Panc1 (cell line): ENCODE measurements at regions not wholly inside any gene's neighbourhood (a gene's known extent, or its start where the extent isn't known, plus 50 kb on each side); places are given as distances from the start of the nearest gene placed in this dataset.

Experiments used
- ATAC-seq: fragments of 200-7000 bp; cut with Tn5 transposase; 2 replicates; pipeline ENCODE4 v1.9.1; 2020; ENCODE audit warnings: mild to moderate bottlenecking, moderate library complexity
- BruUV-seq: library from RNA; stranded (reverse); fragments of 400-500 nt; replicated peaks from 2 replicates; lab custom pipeline; 2021; lab: Mats Ljungman, UMichigan
- CTCF ChIA-PET: fragments of 300-600 bp; sonication (Branson Sonifier 250); formaldehyde crosslinking; loops from one replicate; lab custom pipeline; 2022; ENCODE audit warnings: antibody characterized with exemption; lab: Charles Lee
- POLR2A ChIA-PET: fragments of 300-600 bp; sonication (Branson Sonifier 250); formaldehyde crosslinking; loops from one replicate; lab custom pipeline; 2022; ENCODE audit warnings: antibody characterized with exemption; lab: Charles Lee
- DNase-seq: peaks from one replicate; pipeline ENCODE4 v3.0.0-alpha.2; 2010; ENCODE audit warnings: low read depth, low spot score
- H3K27ac ChIP-seq: 2 replicates; pipeline ENCODE4 v1.5.1; 2011; ENCODE audit warnings: mild to moderate bottlenecking, low read length, inconsistent platforms
- H3K27me3 ChIP-seq: fragments of 200-500 bp; sonication (Bioruptor generic); 2 replicates; pipeline ENCODE4 v1.6.0; 2014; ENCODE audit warnings: low read length, inconsistent platforms; ENCODE audit not compliant: control insufficient read depth, insufficient read depth
- H3K36me3 ChIP-seq: fragments of 200-500 bp; sonication (Bioruptor generic); 2 replicates; pipeline ENCODE4 v1.5.1; 2014; ENCODE audit warnings: inconsistent platforms, mild to moderate bottlenecking, low read length, moderate library complexity; ENCODE audit not compliant: control insufficient read depth, insufficient read depth
- H3K4me1 ChIP-seq: 2 replicates; pipeline ENCODE4 v1.5.1; 2011; ENCODE audit warnings: inconsistent platforms, mild to moderate bottlenecking, low read length, moderate library complexity; ENCODE audit not compliant: control insufficient read depth, insufficient read depth
- H3K4me3 ChIP-seq, 2 experiments: 2 replicates each; pipeline ENCODE4 v1.5.1; 2011 to 2012; ENCODE audit warnings: low read depth in 2 of 2, low read length in 2 of 2, mild to moderate bottlenecking in 2 of 2, inconsistent platforms in 1 of 2, moderate library complexity in 1 of 2
- H3K9me3 ChIP-seq: fragments of 200-500 bp; sonication (Bioruptor generic); 2 replicates; pipeline ENCODE4 v1.5.1; 2014; ENCODE audit warnings: low read depth, mild to moderate bottlenecking, inconsistent platforms, low read length, moderate library complexity; ENCODE audit not compliant: control insufficient read depth, insufficient read depth
- CTCF ChIP-seq: fragments of 450-650 bp; IDR thresholded peaks from 2 replicates; pipeline ENCODE4 v1.5.1; 2017; ENCODE audit warnings: mild to moderate bottlenecking
- POLR2AphosphoS5 ChIP-seq: IDR thresholded peaks from 2 replicates; pipeline ENCODE4 v1.6.1; 2012; ENCODE audit warnings: mild to moderate bottlenecking, low read depth, low read length, moderate library complexity
- REST ChIP-seq, 2 experiments: IDR thresholded peaks; 2 replicates each; pipeline ENCODE4 v1.6.1; 2011 to 2012; ENCODE audit warnings: low read depth in 2 of 2, control low read depth in 1 of 2, low read length in 1 of 2, mild to moderate bottlenecking in 1 of 2, moderate library complexity in 1 of 2; ENCODE audit not compliant: insufficient read depth in 1 of 2
- SIN3A ChIP-seq: IDR thresholded peaks from 2 replicates; pipeline ENCODE4 v1.6.1; 2012; ENCODE audit warnings: low read depth, mild to moderate bottlenecking, low read length, moderate library complexity, borderline replicate concordance; ENCODE audit not compliant: insufficient read depth
- TCF7L2 ChIP-seq: IDR thresholded peaks from 2 replicates; pipeline ENCODE4 v1.6.1; 2011; ENCODE audit warnings: mild to moderate bottlenecking, low read depth, low read length, inconsistent platforms
- in situ Hi-C: cut with HindIII; loops from 2 replicates; pipeline ENCODE4 v1.10.0; 2016; ENCODE audit warnings: low sequenced_read_pairs, low pct_unique_long_range_greater_than_20kb
- intact Hi-C: fragments of 100-400 bp; cut with micrococcal nuclease; formaldehyde crosslinking; loops from one replicate; pipeline ENCODE4 v1.10.0; 2022; ENCODE audit not compliant: unreplicated experiment

- H3K27ac ChIP-seq: no peak overlapping the region
- no peaks in the 10 kb centered on the region for H3K36me3 ChIP-seq
- in situ Hi-C loops: no loop called here
- ATAC-seq (no peak), DNase-seq (no peak)
- ChIA-PET CTCF (no interaction called here), POLR2A (no interaction called here)
- BruUV-seq: no TSS peak
- intact Hi-C loops: no loop called here
- no peaks in the 10 kb centered on the region for H3K9me3 ChIP-seq
- no peaks in the 10 kb centered on the region for H3K4me1 ChIP-seq
- no peaks in the 10 kb centered on the region for H3K27me3 ChIP-seq
- TF ChIP-seq CTCF (no peak), TCF7L2 (no peak), POLR2AphosphoS5 (no peak), SIN3A (no peak), REST (IDR thresholded peaks at IDR 0.05; ENCODE audit: insufficient read depth in 1 of 2, low read depth in 2 of 2, low read length in 1 of 2) (no peak)
- H3K4me3 ChIP-seq: no peak overlapping the region
Measured at GRCh38 chrX:39059866-39060265, 258.6 kb downstream of the MID1IP1 start.

- no peak for TF ChIP-seq TCF7L2
- no peak for TF ChIP-seq POLR2AphosphoS5
- TF ChIP-seq REST (IDR thresholded peaks at IDR 0.05; ENCODE audit: insufficient read depth in 1 of 2, low read depth in 2 of 2, low read length in 1 of 2): no peak
- no peak for TF ChIP-seq SIN3A
- TF ChIP-seq CTCF: no peak
- Histone ChIP-seq H3K9me3 (no peaks in the 10 kb centered on the region), H3K36me3 (no peaks in the 10 kb centered on the region), H3K27ac (no peak overlapping the region), H3K4me1 (no peaks in the 10 kb centered on the region), H3K27me3 (no peaks in the 10 kb centered on the region), H3K4me3 (no peak overlapping the region)
- ATAC-seq (no peak), DNase-seq (no peak)
- POLR2A ChIA-PET: no interaction called here
- in situ Hi-C loops (no loop called here), intact Hi-C loops (no loop called here)
- CTCF ChIA-PET: no interaction called here
- BruUV-seq: no TSS peak
Measured at GRCh38 chrX:39063037-39063436, 261.8 kb downstream of the MID1IP1 start.
